Osteoblast (primary cell): ENCODE measurements at regions not wholly inside any gene's neighbourhood (a gene's known extent, or its start where the extent isn't known, plus 50 kb on each side); places are given as distances from the start of the nearest gene placed in this dataset.

Experiments used
- DNase-seq: peaks from one replicate; pipeline ENCODE4 v3.0.0; 2011; ENCODE audit warnings: low spot score, mixed read lengths; ENCODE audit not compliant: insufficient read length; ENCODE audit errors: missing footprints
- H2AFZ ChIP-seq: 2 replicates; pipeline ENCODE4 v1.6.0; 2011; ENCODE audit warnings: mild to moderate bottlenecking, low read length
- H3K27ac ChIP-seq: 2 replicates; pipeline ENCODE4 v1.5.1; 2011; ENCODE audit warnings: mild to moderate bottlenecking, low read depth, low read length, moderate library complexity
- H3K27me3 ChIP-seq: 2 replicates; pipeline ENCODE4 v1.6.0; 2012; ENCODE audit warnings: mild to moderate bottlenecking, control low read depth, inconsistent platforms, low read length, moderate library complexity; ENCODE audit not compliant: insufficient read depth
- H3K36me3 ChIP-seq: 2 replicates; pipeline ENCODE4 v1.5.1; 2011; ENCODE audit warnings: mild to moderate bottlenecking, low read length, control low read depth, moderate library complexity; ENCODE audit not compliant: insufficient read depth
- H3K4me1 ChIP-seq: 2 replicates; pipeline ENCODE4 v1.5.1; 2011; ENCODE audit warnings: mild to moderate bottlenecking, low read length, control low read depth, moderate library complexity; ENCODE audit not compliant: insufficient read depth
- H3K4me2 ChIP-seq: 2 replicates; pipeline ENCODE4 v1.6.0; 2011; ENCODE audit warnings: mild to moderate bottlenecking, low read length; ENCODE audit not compliant: insufficient read depth
- H3K4me3 ChIP-seq: fragments of 200-600 bp; sonication (generic); 3 replicates; pipeline ENCODE4 v1.5.1; 2012; ENCODE audit warnings: mild to moderate bottlenecking, low read length, inconsistent platforms; ENCODE audit not compliant: insufficient read depth
- H3K79me2 ChIP-seq: 2 replicates; pipeline ENCODE4 v1.6.0; 2012; ENCODE audit warnings: mild to moderate bottlenecking, low read length, control low read depth, inconsistent platforms; ENCODE audit not compliant: insufficient read depth
- H3K9me3 ChIP-seq: 2 replicates; pipeline ENCODE4 v1.5.1; 2011; ENCODE audit warnings: low read depth, low read length, control low read depth
- H4K20me1 ChIP-seq: 2 replicates; pipeline ENCODE4 v1.6.0; 2012; ENCODE audit warnings: mild to moderate bottlenecking, low read length, control low read depth; ENCODE audit not compliant: insufficient read depth
- CTCF ChIP-seq: IDR thresholded peaks from 2 replicates; pipeline ENCODE4 v1.5.1; 2011; ENCODE audit warnings: mild to moderate bottlenecking, low read depth, low read length, moderate library complexity; ENCODE audit errors: extremely low read depth

- H3K4me1 ChIP-seq, result peaks cover 3% of the 10 kb centered on the region
- no peaks in the 10 kb centered on the region for H3K36me3 ChIP-seq
- H3K9me3 ChIP-seq, result no peaks in the 10 kb centered on the region
- H4K20me1 ChIP-seq, result no peaks in the 10 kb centered on the region
- no peak overlapping the region for H3K4me3 ChIP-seq
- H3K27me3 ChIP-seq, result no peaks in the 10 kb centered on the region
- no peaks in the 10 kb centered on the region for H3K79me2 ChIP-seq
- H3K4me2 ChIP-seq, result no peak overlapping the region
- no peak for TF ChIP-seq CTCF
- DNase-seq, result no peak
- H2AFZ ChIP-seq, result no peak overlapping the region
- H3K27ac ChIP-seq, result no peak overlapping the region
These were observed 185.9 kb downstream of the DMRT2 start for GRCh38 chr9:1236061-1236460.

GRCh38 chr9:1238407-1238806, 188.2 kb downstream of the DMRT2 start:
- Histone ChIP-seq H3K79me2 (no peaks in the 10 kb centered on the region), H3K27me3 (no peaks in the 10 kb centered on the region), H3K27ac (no peak overlapping the region), H3K4me3 (no peak overlapping the region), H3K9me3 (no peaks in the 10 kb centered on the region), H4K20me1 (no peaks in the 10 kb centered on the region), H3K4me1 (no peaks in the 10 kb centered on the region), H2AFZ (no peak overlapping the region), H3K4me2 (no peak overlapping the region), H3K36me3 (no peaks in the 10 kb centered on the region)
- no peak for DNase-seq
- TF ChIP-seq CTCF, result no peak

- no peaks in the 10 kb centered on the region for H3K27me3 ChIP-seq
- no peak overlapping the region for H2AFZ ChIP-seq
- no peaks in the 10 kb centered on the region for H3K36me3 ChIP-seq
- no peaks in the 10 kb centered on the region for H3K4me1 ChIP-seq
- no peak for DNase-seq
- no peak overlapping the region for H3K4me3 ChIP-seq
- no peaks in the 10 kb centered on the region for H4K20me1 ChIP-seq
- H3K9me3 ChIP-seq, result no peaks in the 10 kb centered on the region
- H3K4me2 ChIP-seq, result no peak overlapping the region
- H3K79me2 ChIP-seq, result no peaks in the 10 kb centered on the region
- no peak overlapping the region for H3K27ac ChIP-seq
- no peak for TF ChIP-seq CTCF
These were observed 198.6 kb downstream of the DMRT2 start for GRCh38 chr9:1248743-1249142.

- Histone ChIP-seq H3K4me1 (no peaks in the 10 kb centered on the region), H3K4me2 (no peak overlapping the region), H3K4me3 (no peak overlapping the region), H3K27me3 (no peaks in the 10 kb centered on the region), H3K36me3 (no peaks in the 10 kb centered on the region), H2AFZ (no peak overlapping the region), H3K79me2 (no peaks in the 10 kb centered on the region), H4K20me1 (no peaks in the 10 kb centered on the region), H3K9me3 (no peaks in the 10 kb centered on the region), H3K27ac (no peak overlapping the region)
- TF ChIP-seq CTCF, result no peak
- DNase-seq, result no peak
These were observed 203.2 kb downstream of the DMRT2 start for GRCh38 chr9:1253064-1253979.
